ENCODE measurements at regions not wholly inside any gene's neighbourhood (a gene's known extent, or its start where the extent isn't known, plus 50 kb on each side); places are given as distances from the start of the nearest gene placed in this dataset.
A peak's percentile ranks its signal among the peaks of the same experiment; 100 is the strongest.

DNA sequence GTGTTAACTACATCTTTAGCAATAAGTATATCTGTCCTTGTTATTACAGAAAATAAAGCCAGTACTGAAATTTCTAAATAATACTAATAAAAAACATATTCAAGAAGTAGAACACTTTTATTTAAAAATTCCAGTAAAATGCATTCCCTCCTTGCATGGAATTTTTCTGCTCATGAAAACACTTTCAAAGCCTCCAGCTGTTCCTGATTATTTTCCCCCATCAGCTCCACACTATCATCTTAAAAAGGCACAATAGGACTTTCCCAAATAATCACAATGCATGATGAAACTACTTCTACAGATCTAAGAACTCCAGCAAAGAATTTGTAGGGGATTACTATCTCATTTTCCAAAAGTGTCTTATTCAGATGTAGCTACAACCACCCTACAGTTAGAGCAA, 162.6 kb upstream of the USP25 start:
- Histone ChIP-seq H3K27ac (no peak overlapping the region), H3K4me3 (no peak overlapping the region), H3K36me3 (no peaks in the 10 kb centered on the region), H3K4me1 (no peaks in the 10 kb centered on the region), H3K27me3 (no peaks in the 10 kb centered on the region), H3K9ac (ENCODE audit: low read depth in 2 of 2, low read length in 2 of 2) (no peak overlapping the region), H3K9me3 (no peaks in the 10 kb centered on the region)
- intact Hi-C loops (cut with DNase I): no loop called here
- no peak for DNase-seq
- TF ChIP-seq, protein P1, sequence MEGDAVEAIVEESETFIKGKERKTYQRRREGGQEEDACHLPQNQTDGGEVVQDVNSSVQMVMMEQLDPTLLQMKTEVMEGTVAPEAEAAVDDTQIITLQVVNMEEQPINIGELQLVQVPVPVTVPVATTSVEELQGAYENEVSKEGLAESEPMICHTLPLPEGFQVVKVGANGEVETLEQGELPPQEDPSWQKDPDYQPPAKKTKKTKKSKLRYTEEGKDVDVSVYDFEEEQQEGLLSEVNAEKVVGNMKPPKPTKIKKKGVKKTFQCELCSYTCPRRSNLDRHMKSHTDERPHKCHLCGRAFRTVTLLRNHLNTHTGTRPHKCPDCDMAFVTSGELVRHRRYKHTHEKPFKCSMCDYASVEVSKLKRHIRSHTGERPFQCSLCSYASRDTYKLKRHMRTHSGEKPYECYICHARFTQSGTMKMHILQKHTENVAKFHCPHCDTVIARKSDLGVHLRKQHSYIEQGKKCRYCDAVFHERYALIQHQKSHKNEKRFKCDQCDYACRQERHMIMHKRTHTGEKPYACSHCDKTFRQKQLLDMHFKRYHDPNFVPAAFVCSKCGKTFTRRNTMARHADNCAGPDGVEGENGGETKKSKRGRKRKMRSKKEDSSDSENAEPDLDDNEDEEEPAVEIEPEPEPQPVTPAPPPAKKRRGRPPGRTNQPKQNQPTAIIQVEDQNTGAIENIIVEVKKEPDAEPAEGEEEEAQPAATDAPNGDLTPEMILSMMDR (IDR thresholded peaks at IDR 0.05): no peak

DNA sequence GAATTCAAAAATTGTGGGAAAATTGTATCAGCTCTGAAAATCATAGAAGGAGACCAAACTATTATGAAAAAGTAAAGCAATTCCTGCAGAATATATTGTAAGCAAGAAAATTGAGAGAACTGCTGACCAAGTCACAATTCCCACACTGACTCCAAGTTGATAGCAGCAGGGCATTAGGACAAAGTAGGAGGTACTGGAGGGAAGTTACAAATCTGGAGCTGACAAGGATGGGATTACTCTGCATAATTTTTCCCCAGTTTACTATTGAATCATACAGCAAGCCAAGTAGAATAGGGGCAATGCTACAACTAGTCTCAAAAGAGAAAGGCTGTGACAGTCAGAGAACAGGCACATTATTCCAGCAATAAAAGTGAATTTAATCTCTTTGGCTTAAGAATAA, 161.3 kb upstream of the USP25 start:
- intact Hi-C loops (cut with DNase I): no loop called here
- no peaks in the 10 kb centered on the region for H3K9me3 ChIP-seq
- H3K27ac ChIP-seq: no peak overlapping the region
- H3K4me1 ChIP-seq: no peaks in the 10 kb centered on the region
- no peak overlapping the region for H3K9ac ChIP-seq (ENCODE audit: low read depth in 2 of 2, low read length in 2 of 2)
- TF ChIP-seq, protein P1 (IDR thresholded peaks at IDR 0.05): no peak
- no peak for DNase-seq
- no peaks in the 10 kb centered on the region for H3K36me3 ChIP-seq
- no peak overlapping the region for H3K4me3 ChIP-seq
- no peaks in the 10 kb centered on the region for H3K27me3 ChIP-seq

DNA sequence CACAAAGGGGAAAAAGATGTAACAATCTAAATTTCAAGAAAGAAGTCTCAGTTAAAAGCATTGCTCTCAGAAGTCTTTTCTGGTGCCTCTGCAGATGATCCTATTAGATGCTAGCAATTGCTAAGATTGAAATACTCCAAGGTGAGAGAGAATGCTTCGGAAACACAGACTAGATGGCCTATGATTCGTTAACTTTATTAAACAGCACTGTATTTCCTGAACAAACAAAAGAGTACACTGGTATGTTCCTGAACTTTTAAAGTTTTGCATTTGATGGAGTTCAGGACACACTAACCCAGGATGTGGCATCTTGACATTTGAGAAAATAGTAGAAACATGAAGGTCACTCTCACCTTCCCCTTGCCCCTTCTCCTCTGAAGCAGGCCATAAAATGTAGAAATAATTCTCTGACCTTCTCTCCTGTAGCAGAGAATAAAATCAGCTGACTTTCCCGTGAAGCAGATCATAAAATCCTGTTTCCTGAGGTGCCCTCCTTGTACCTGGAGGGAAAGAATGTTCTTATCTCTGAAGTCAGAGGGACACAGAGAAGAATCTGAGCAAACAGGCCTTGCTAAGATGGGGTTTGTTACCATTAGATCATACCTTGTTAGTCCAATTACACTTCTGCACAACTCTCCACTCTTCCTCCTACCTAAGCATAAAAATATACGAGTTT, 142.9 kb upstream of the USP25 start:
- H3K27ac ChIP-seq: no peak overlapping the region
- no peaks in the 10 kb centered on the region for H3K9me3 ChIP-seq
- DNase-seq: no peak

DNA sequence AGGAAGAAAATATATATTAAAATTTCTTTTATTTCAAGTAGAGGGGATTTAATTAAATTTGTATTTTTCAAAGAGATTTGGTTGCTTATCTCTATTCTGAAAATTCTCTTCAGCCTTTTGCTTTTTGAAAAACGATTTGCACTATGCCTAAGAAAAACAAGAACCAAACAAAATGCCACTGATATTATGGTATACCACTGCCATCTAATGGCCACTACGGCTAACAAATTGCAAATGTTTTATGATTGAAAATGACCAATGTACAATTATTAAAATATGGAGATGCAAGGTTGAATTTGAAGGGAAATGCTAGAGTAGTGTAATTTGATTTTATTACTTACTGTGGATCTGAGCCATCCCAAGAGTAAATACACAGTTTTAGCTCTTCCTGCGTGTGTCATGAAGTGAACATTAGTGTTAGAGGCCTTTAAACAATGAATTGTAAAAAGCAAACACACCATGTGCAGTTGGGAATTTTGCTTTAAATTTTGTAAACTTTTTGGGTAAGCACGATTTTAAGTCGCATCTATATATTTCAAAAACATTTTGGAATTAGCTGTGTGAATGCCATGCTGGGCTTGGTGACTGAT, 137.4 kb upstream of the USP25 start:
- H3K27ac ChIP-seq: no peak overlapping the region
- DNase-seq: no peak
- no peaks in the 10 kb centered on the region for H3K9me3 ChIP-seq
- no peak overlapping the region for H3K4me3 ChIP-seq
- H3K4me1 ChIP-seq: no peaks in the 10 kb centered on the region
- H3K9ac ChIP-seq (ENCODE audit: low read depth in 2 of 2, low read length in 2 of 2): no peak overlapping the region
- H3K27me3 ChIP-seq: no peaks in the 10 kb centered on the region
- intact Hi-C loops (cut with DNase I): loop anchor here (10.0 kb wide), 2 partner anchors 738 to 1188 kb away; no protein-coding TSS in a partner anchor
- H3K36me3 ChIP-seq: no peaks in the 10 kb centered on the region
- TF ChIP-seq, protein P1 (IDR thresholded peaks at IDR 0.05): peak; percentile 20

More for the DNA sequence above, 142.9 kb upstream of the USP25 start:
- Histone ChIP-seq H3K27me3 (no peaks in the 10 kb centered on the region), H3K4me3 (no peak overlapping the region), H3K9ac (ENCODE audit: low read depth in 2 of 2, low read length in 2 of 2) (no peak overlapping the region), H3K4me1 (no peaks in the 10 kb centered on the region), H3K36me3 (no peaks in the 10 kb centered on the region)
- intact Hi-C loops (cut with DNase I): loop anchor here (10.0 kb wide), 1 partner anchor 1332 kb away; no protein-coding TSS in a partner anchor
- TF ChIP-seq, protein P1 (IDR thresholded peaks at IDR 0.05): no peak

DNA sequence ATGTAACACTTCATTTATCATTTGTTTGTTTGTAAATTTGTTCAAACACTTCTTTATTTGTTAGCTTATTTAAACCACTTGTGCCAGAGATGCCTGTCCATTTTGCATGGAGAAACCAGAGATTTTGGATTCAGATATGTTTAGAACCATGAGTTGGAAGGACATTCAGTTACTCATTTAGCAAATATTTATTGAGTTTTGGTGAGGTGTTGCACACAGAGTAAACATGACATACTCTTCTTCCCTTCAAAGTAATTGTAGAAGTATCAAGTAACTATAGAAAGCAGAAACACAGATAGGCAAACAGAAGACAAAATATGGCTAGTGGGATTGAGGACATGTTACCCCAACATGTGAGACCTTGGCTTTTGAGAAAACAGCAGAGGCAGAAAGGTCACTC, 136.8 kb upstream of the USP25 start:
- Histone ChIP-seq H3K36me3 (no peaks in the 10 kb centered on the region), H3K9ac (ENCODE audit: low read depth in 2 of 2, low read length in 2 of 2) (no peak overlapping the region), H3K27me3 (no peaks in the 10 kb centered on the region), H3K9me3 (no peaks in the 10 kb centered on the region), H3K4me3 (no peak overlapping the region), H3K27ac (no peak overlapping the region), H3K4me1 (no peaks in the 10 kb centered on the region)
- TF ChIP-seq, protein P1 (IDR thresholded peaks at IDR 0.05): no peak
- intact Hi-C loops (cut with DNase I): loop anchor here (10.0 kb wide), 2 partner anchors 738 to 1188 kb away; no protein-coding TSS in a partner anchor
- DNase-seq: no peak

Data from colonic mucosa (tissue), 4 donors.